Fibroblast of lung (primary cell): ENCODE measurements at regions not wholly inside any gene's neighbourhood (a gene's known extent, or its start where the extent isn't known, plus 50 kb on each side); places are given as distances from the start of the nearest gene placed in this dataset.

Source experiments
- DNase-seq, 2 donors: peaks; one replicate each; pipeline versions ENCODE4 v3.0.0 to v3.0.0-alpha.2; 2010; ENCODE audit warnings: low read depth in 2 of 2
- H2AFZ ChIP-seq: 2 replicates; pipeline ENCODE4 v1.5.1; 2012; ENCODE audit warnings: low read length, control low read depth, inconsistent platforms
- H3K27ac ChIP-seq: 2 replicates; pipeline ENCODE4 v1.5.1; 2011; ENCODE audit warnings: low read length, control low read depth; ENCODE audit not compliant: insufficient read depth
- H3K27me3 ChIP-seq: 2 replicates; pipeline ENCODE4 v1.5.1; 2011; ENCODE audit warnings: mild to moderate bottlenecking, low read length; ENCODE audit not compliant: control insufficient read depth, insufficient read depth
- H3K36me3 ChIP-seq: 2 replicates; pipeline ENCODE4 v1.5.1; 2011; ENCODE audit warnings: low read length; ENCODE audit not compliant: control insufficient read depth, insufficient read depth
- H3K4me1 ChIP-seq: 2 replicates; pipeline ENCODE4 v1.5.1; 2011; ENCODE audit warnings: low read length; ENCODE audit not compliant: control insufficient read depth, insufficient read depth; ENCODE audit errors: extremely low read depth
- H3K4me2 ChIP-seq: 2 replicates; pipeline ENCODE4 v1.5.1; 2011; ENCODE audit warnings: low read length, control low read depth; ENCODE audit not compliant: insufficient read depth; ENCODE audit errors: extremely low read depth
- H3K4me3 ChIP-seq, 4 experiments: fragments of 200-600 bp in 1 of 4; sonication (generic) in 1 of 4; replicated peaks in 1 of 4; 2 replicates each; pipeline ENCODE4 v1.5.1; 2011 to 2016; ENCODE audit warnings: low read length in 4 of 4, low read depth in 3 of 4, mild to moderate bottlenecking in 3 of 4, control low read depth in 2 of 4, inconsistent platforms in 1 of 4, mixed read lengths in 1 of 4; ENCODE audit not compliant: insufficient read depth in 1 of 4; ENCODE audit errors: control extremely low read depth in 1 of 4
- H3K79me2 ChIP-seq: 2 replicates; pipeline ENCODE4 v1.5.1; 2012; ENCODE audit warnings: mild to moderate bottlenecking, low read length, inconsistent platforms; ENCODE audit not compliant: control insufficient read depth, insufficient read depth
- H3K9ac ChIP-seq: 2 replicates; pipeline ENCODE4 v1.5.1; 2011; ENCODE audit warnings: mild to moderate bottlenecking, low read length, control low read depth; ENCODE audit not compliant: insufficient read depth
- H3K9me3 ChIP-seq: 2 replicates; pipeline ENCODE4 v1.5.1; 2012; ENCODE audit warnings: low read depth, low read length; ENCODE audit not compliant: control insufficient read depth, insufficient read depth
- H4K20me1 ChIP-seq: 2 replicates; pipeline ENCODE4 v1.5.1; 2011; ENCODE audit warnings: low read length; ENCODE audit not compliant: control insufficient read depth, insufficient read depth; ENCODE audit errors: extremely low read depth
- CTCF ChIP-seq, 2 donors: IDR thresholded peaks in 1 of 2; conservative IDR thresholded peaks in 1 of 2; 1 replicate in 1 of 2; 2 replicates in 1 of 2; pipeline ENCODE4 v1.5.1; 2011 to 2012; ENCODE audit warnings: low read length in 2 of 2, control low read depth in 1 of 2, inconsistent platforms in 1 of 2, low read depth in 1 of 2, mild to moderate bottlenecking in 1 of 2
- EZH2 ChIP-seq: IDR thresholded peaks from 2 replicates; pipeline ENCODE4 v1.5.1; 2012; ENCODE audit warnings: low read length, control low read depth, mild to moderate bottlenecking; ENCODE audit errors: missing control alignments

GRCh38 chr4:152100379-152101201 lies 339.8 kb upstream of the GATB start:
- H3K4me2 ChIP-seq: no peak overlapping the region
- H3K4me3 ChIP-seq: no peak overlapping the region
- peaks cover 7% of the 10 kb centered on the region for H3K4me1 ChIP-seq
- no peaks in the 10 kb centered on the region for H3K9me3 ChIP-seq
- no peak overlapping the region for H3K9ac ChIP-seq
- H2AFZ ChIP-seq: no peak overlapping the region
- H3K27ac ChIP-seq: no peak overlapping the region
- no peaks in the 10 kb centered on the region for H3K27me3 ChIP-seq
- H4K20me1 ChIP-seq: no peaks in the 10 kb centered on the region
- no peak for TF ChIP-seq CTCF (conservative IDR thresholded peaks at IDR 0.05 in 1 of 2, IDR thresholded peaks at IDR 0.05 in 1 of 2; ENCODE audit: low read depth in 1 of 2, low read length in 2 of 2)
- no peak for TF ChIP-seq EZH2
- no peaks in the 10 kb centered on the region for H3K79me2 ChIP-seq
- DNase-seq: no peak
- H3K36me3 ChIP-seq: no peaks in the 10 kb centered on the region

GRCh38 chr4:152099981-152100378 lies 339.2 kb upstream of the GATB start:
- Histone ChIP-seq H3K4me2 (no peak overlapping the region), H3K9me3 (no peaks in the 10 kb centered on the region), H3K4me1 (peaks cover 7% of the 10 kb centered on the region), H4K20me1 (no peaks in the 10 kb centered on the region), H3K79me2 (no peaks in the 10 kb centered on the region), H3K27ac (no peak overlapping the region), H2AFZ (no peak overlapping the region), H3K9ac (no peak overlapping the region), H3K36me3 (no peaks in the 10 kb centered on the region), H3K4me3 (no peak overlapping the region), H3K27me3 (no peaks in the 10 kb centered on the region)
- TF ChIP-seq EZH2 (no peak), CTCF (conservative IDR thresholded peaks at IDR 0.05 in 1 of 2, IDR thresholded peaks at IDR 0.05 in 1 of 2; ENCODE audit: low read depth in 1 of 2, low read length in 2 of 2) (no peak)
- no peak for DNase-seq

- Histone ChIP-seq H3K79me2 (no peaks in the 10 kb centered on the region), H4K20me1 (no peaks in the 10 kb centered on the region), H3K36me3 (no peaks in the 10 kb centered on the region), H3K27me3 (no peaks in the 10 kb centered on the region), H3K4me1 (peaks cover 7% of the 10 kb centered on the region), H3K9me3 (no peaks in the 10 kb centered on the region), H3K4me2 (no peak overlapping the region), H3K27ac (no peak overlapping the region), H2AFZ (no peak overlapping the region), H3K9ac (no peak overlapping the region), H3K4me3 (no peak overlapping the region)
- TF ChIP-seq CTCF (conservative IDR thresholded peaks at IDR 0.05 in 1 of 2, IDR thresholded peaks at IDR 0.05 in 1 of 2; ENCODE audit: low read depth in 1 of 2, low read length in 2 of 2) (no peak), EZH2 (no peak)
- no peak for DNase-seq
These were observed 338.7 kb upstream of the GATB start for GRCh38 chr4:152099555-152099954.
